CD14-positive monocyte (primary cell): ENCODE measurements at regions not wholly inside any gene's neighbourhood (a gene's known extent, or its start where the extent isn't known, plus 50 kb on each side); places are given as distances from the start of the nearest gene placed in this dataset.

Experiments
- DNase-seq, 3 donors: peaks; one replicate each; pipeline ENCODE4 v3.0.0-alpha.2; 2011 to 2022
- H2AFZ ChIP-seq: 2 replicates; pipeline ENCODE4 v1.6.0; 2012; ENCODE audit warnings: mild to moderate bottlenecking, low read depth, low read length, inconsistent platforms; ENCODE audit not compliant: insufficient read depth, poor library complexity, severe bottlenecking
- H3K27ac ChIP-seq, 2 donors: 1 replicate in 1 of 2; 2 replicates in 1 of 2; pipeline ENCODE4 v1.5.1; 2012 to 2013; ENCODE audit warnings: low read length in 2 of 2, control low read depth in 1 of 2, inconsistent platforms in 1 of 2, low read depth in 1 of 2, mild to moderate bottlenecking in 1 of 2
- H3K27me3 ChIP-seq, 2 donors: one replicate each; pipeline versions ENCODE4 v1.6.0 to v1.6.1; 2011 to 2013; ENCODE audit warnings: low read length in 2 of 2; ENCODE audit not compliant: control insufficient read depth in 2 of 2, insufficient read depth in 2 of 2
- H3K36me3 ChIP-seq, 2 donors: replicated peaks in 1 of 2; 1 replicate in 1 of 2; 2 replicates in 1 of 2; pipeline versions ENCODE4 v1.5.1 to v1.6.1; 2012 to 2013; ENCODE audit warnings: low read length in 2 of 2, control low read depth in 1 of 2, inconsistent platforms in 1 of 2, mild to moderate bottlenecking in 1 of 2; ENCODE audit not compliant: insufficient read depth in 2 of 2, control insufficient read depth in 1 of 2
- H3K4me1 ChIP-seq, 2 donors: 1 replicate in 1 of 2; 2 replicates in 1 of 2; pipeline versions ENCODE4 v1.5.1 to v1.6.1; 2012 to 2013; ENCODE audit warnings: low read length in 2 of 2, control low read depth in 1 of 2, inconsistent platforms in 1 of 2, mild to moderate bottlenecking in 1 of 2, moderate library complexity in 1 of 2; ENCODE audit not compliant: insufficient read depth in 2 of 2, control insufficient read depth in 1 of 2
- H3K4me2 ChIP-seq: replicated peaks from 2 replicates; pipeline ENCODE3; 2012; ENCODE audit warnings: low read length, moderate library complexity, mild to moderate bottlenecking; ENCODE audit not compliant: poor library complexity, severe bottlenecking; ENCODE audit errors: extremely low read depth
- H3K4me3 ChIP-seq, 3 experiments: fragments of 200-600 bp in 1 of 3; sonication (generic) in 1 of 3; replicated peaks in 1 of 3; 1 replicate in 2 of 3; 2 replicates in 1 of 3; pipeline ENCODE4 v1.5.1; 2011 to 2013; ENCODE audit warnings: low read length in 3 of 3, mild to moderate bottlenecking in 3 of 3, control low read depth in 2 of 3, low read depth in 2 of 3, inconsistent platforms in 1 of 3, moderate library complexity in 1 of 3
- H3K79me2 ChIP-seq: 2 replicates; pipeline ENCODE4 v1.6.0; 2012; ENCODE audit warnings: mild to moderate bottlenecking, control low read depth, inconsistent platforms, low read length, moderate library complexity; ENCODE audit not compliant: insufficient read depth
- H3K9ac ChIP-seq: 2 replicates; pipeline ENCODE4 v1.6.0; 2017; ENCODE audit warnings: low read length, mild to moderate bottlenecking; ENCODE audit not compliant: insufficient read depth, poor library complexity, severe bottlenecking
- H3K9me3 ChIP-seq, 2 donors: replicated peaks in 1 of 2; 1 replicate in 1 of 2; 2 replicates in 1 of 2; pipeline versions ENCODE4 v1.5.1 to v1.6.1; 2012 to 2013; ENCODE audit warnings: low read length in 2 of 2, control low read depth in 1 of 2; ENCODE audit not compliant: control insufficient read depth in 1 of 2, insufficient read depth in 1 of 2
- H4K20me1 ChIP-seq: 2 replicates; pipeline ENCODE4 v1.6.0; 2012; ENCODE audit warnings: mild to moderate bottlenecking, low read length, control low read depth, moderate library complexity; ENCODE audit not compliant: insufficient read depth
- H3K27ac Mint-ChIP-seq, 7 donors: one replicate each; pipeline ENCODE4 v1.8.0; 2020; ENCODE audit warnings: mild to moderate bottlenecking in 7 of 7, mixed read lengths in 7 of 7, moderate library complexity in 6 of 7, inconsistent platforms in 2 of 7
- H3K27me3 Mint-ChIP-seq, 3 donors: one replicate each; pipeline ENCODE4 v1.8.0; 2021 to 2022; ENCODE audit warnings: low read depth in 3 of 3, mild to moderate bottlenecking in 3 of 3, mixed read lengths in 3 of 3, moderate library complexity in 3 of 3, inconsistent platforms in 1 of 3
- H3K36me3 Mint-ChIP-seq, 2 donors: one replicate each; pipeline ENCODE4 v1.8.0; 2020; ENCODE audit warnings: mixed read lengths in 2 of 2, inconsistent platforms in 1 of 2, mild to moderate bottlenecking in 1 of 2
- H3K4me1 Mint-ChIP-seq: one replicate; pipeline ENCODE4 v1.8.0; 2020; ENCODE audit warnings: mild to moderate bottlenecking, mixed read lengths
- H3K4me3 Mint-ChIP-seq, 2 donors: one replicate each; pipeline ENCODE4 v1.8.0; 2020; ENCODE audit warnings: mild to moderate bottlenecking in 2 of 2, mixed read lengths in 2 of 2, moderate library complexity in 1 of 2
- H3K9me3 Mint-ChIP-seq, 7 donors: one replicate each; pipeline ENCODE4 v1.8.0; 2020 to 2022; ENCODE audit warnings: mixed read lengths in 7 of 7, mild to moderate bottlenecking in 6 of 7, moderate library complexity in 6 of 7, inconsistent platforms in 2 of 7
- CTCF ChIP-seq: fragments of 200-600 bp; IDR thresholded peaks from one replicate; pipeline ENCODE4 v1.8.0; 2022; ENCODE audit warnings: antibody characterized with exemption, mild to moderate bottlenecking
- WGBS: methylation state at CpG from one replicate; pipeline ENCODE4 v1.1.5; 2013; ENCODE audit warnings: missing lambda C conversion rate; ENCODE audit not compliant: insufficient coverage; 5-methylcytosine and 5-hydroxymethylcytosine counted together
- intact Hi-C, 2 donors: fragments of 100-400 bp; cut with micrococcal nuclease; formaldehyde crosslinking; loops; one replicate each; pipeline versions ENCODE4 v1.15.0 to v1.15.1; 2023

- Histone ChIP-seq H3K4me2 (no peak overlapping the region), H3K9ac (no peak overlapping the region), H3K4me3 (no peak overlapping the region), H4K20me1 (no peaks in the 10 kb centered on the region), H3K4me1 (no peaks in the 10 kb centered on the region), H3K79me2 (no peaks in the 10 kb centered on the region), H3K36me3 (no peaks in the 10 kb centered on the region), H3K27me3 (no peaks in the 10 kb centered on the region), H3K9me3 (no peaks in the 10 kb centered on the region), H2AFZ (no peak overlapping the region), H3K27ac (no peak overlapping the region)
- Mint-ChIP-seq H3K27ac (no peak overlapping the region), H3K9me3 (peaks cover 0 to 3% (median 0%) of the 10 kb centered on the region in 7 donors), H3K4me3 (no peak overlapping the region), H3K4me1 (no peaks in the 10 kb centered on the region), H3K27me3 (peaks cover 2 to 4% (median 3%) of the 10 kb centered on the region in 3 donors), H3K36me3 (no peaks in the 10 kb centered on the region)
- no peak for TF ChIP-seq CTCF
- 80% methylated on average over 2 of the region's 8 CpGs for WGBS
- intact Hi-C loops: no loop called here
- DNase-seq: no peak
These were observed 85.9 kb downstream of the LSMEM1 start for GRCh38 chr7:112566442-112567324.

- no peaks in the 10 kb centered on the region for H3K36me3 ChIP-seq
- no peak for DNase-seq
- peaks cover 0 to 3% (median 0%) of the 10 kb centered on the region in 7 donors for H3K9me3 Mint-ChIP-seq
- H4K20me1 ChIP-seq: no peaks in the 10 kb centered on the region
- no peaks in the 10 kb centered on the region for H3K27me3 ChIP-seq
- intact Hi-C loops: no loop called here
- no peak overlapping the region for H2AFZ ChIP-seq
- no peaks in the 10 kb centered on the region for H3K36me3 Mint-ChIP-seq
- no peaks in the 10 kb centered on the region for H3K79me2 ChIP-seq
- no peaks in the 10 kb centered on the region for H3K4me1 Mint-ChIP-seq
- H3K27ac ChIP-seq: no peak overlapping the region
- H3K4me2 ChIP-seq: no peak overlapping the region
- no peak overlapping the region for H3K9ac ChIP-seq
- H3K9me3 ChIP-seq: no peaks in the 10 kb centered on the region
- WGBS: no CpG with 5 or more reads among the region's 2 CpGs
- H3K4me1 ChIP-seq: no peaks in the 10 kb centered on the region
- no peak overlapping the region for H3K4me3 Mint-ChIP-seq
- H3K4me3 ChIP-seq: no peak overlapping the region
- no peak overlapping the region for H3K27ac Mint-ChIP-seq
- TF ChIP-seq CTCF: no peak
- H3K27me3 Mint-ChIP-seq: peaks cover 2 to 4% (median 3%) of the 10 kb centered on the region in 3 donors
These were observed 86.6 kb downstream of the LSMEM1 start for GRCh38 chr7:112567388-112567787.
